K562 (cell line): ENCODE measurements at regions not wholly inside any gene's neighbourhood (a gene's known extent, or its start where the extent isn't known, plus 50 kb on each side); places are given as distances from the start of the nearest gene placed in this dataset.

ENCODE experiments used
- ATAC-seq: fragments of 200-7000 bp; cut with Tn5 transposase; 3 replicates; pipeline ENCODE4 v1.9.1; 2020; ENCODE audit warnings: moderate library complexity
- BruUV-seq: library from RNA; stranded (reverse); fragments of 400-500 nt; replicated peaks from 2 replicates; lab custom pipeline; 2021; lab: Mats Ljungman, UMichigan
- CTCF ChIA-PET: fragments of 300-600 bp; formaldehyde crosslinking; extraction: SDS; loops from one replicate; lab custom pipeline; 2021; ENCODE audit warnings: low intra/inter-chr PET ratio; lab: Yijun Ruan, JAX
- POLR2A ChIA-PET: fragments of 300-600, 350-650 bp; sonication (Branson Sonifier 250); formaldehyde crosslinking; extraction: SDS; loops from one replicate; lab custom pipeline; 2021; ENCODE audit warnings: antibody characterized with exemption, inconsistent platforms; lab: Yijun Ruan, JAX
- DNase-seq, 4 experiments: peaks; one replicate each; pipeline versions ENCODE4 v3.0.0 to v3.0.0-alpha.2; 2011 to 2018; ENCODE audit warnings: low spot score in 3 of 4, mixed read lengths in 3 of 4; ENCODE audit errors: extremely low read depth in 1 of 4
- FAIRE-seq: peaks from 2 replicates; lab custom pipeline; 2011; peaks lifted over from hg19 to GRCh38; lab: Jason Lieb, UNC
- H2AFZ ChIP-seq: 2 replicates; pipeline ENCODE4 v1.6.0; 2011; ENCODE audit warnings: low read depth, low read length, control low read depth, inconsistent platforms
- H3K27ac ChIP-seq: fragments of 200-600 bp; 3 replicates; pipeline ENCODE4 v1.8.0; 2011; ENCODE audit warnings: low read depth, mild to moderate bottlenecking, control low read depth, inconsistent platforms, low read length, moderate library complexity, mixed read lengths; ENCODE audit errors: extremely low read depth
- H3K27me3 ChIP-seq, 2 experiments: fragments of 300-600 bp in 1 of 2; 2 replicates in 1 of 2; 3 replicates in 1 of 2; pipeline versions ENCODE4 v1.6.0 to v1.8.0; 2011; ENCODE audit warnings: inconsistent platforms in 2 of 2, low read length in 2 of 2, mild to moderate bottlenecking in 1 of 2, mixed read lengths in 1 of 2, moderate library complexity in 1 of 2; ENCODE audit not compliant: control insufficient read depth in 2 of 2, insufficient read depth in 2 of 2
- H3K36me3 ChIP-seq: fragments of 300-600 bp; 3 replicates; pipeline ENCODE4 v1.8.0; 2011; ENCODE audit warnings: mild to moderate bottlenecking, low read length, inconsistent platforms; ENCODE audit not compliant: control insufficient read depth, insufficient read depth
- H3K4me1 ChIP-seq, 2 experiments: fragments of 200-600 bp in 1 of 2; replicated peaks in 1 of 2; 2 replicates in 1 of 2; 3 replicates in 1 of 2; pipeline versions ENCODE4 v1.5.1 to v1.8.0; 2011; ENCODE audit warnings: inconsistent platforms in 2 of 2, low read length in 2 of 2, mild to moderate bottlenecking in 1 of 2, mixed read lengths in 1 of 2, moderate library complexity in 1 of 2; ENCODE audit not compliant: control insufficient read depth in 2 of 2, insufficient read depth in 2 of 2
- H3K4me2 ChIP-seq: 2 replicates; pipeline ENCODE4 v1.6.1; 2011; ENCODE audit warnings: low read length, control low read depth, inconsistent platforms, mixed read lengths; ENCODE audit not compliant: insufficient read depth
- H3K4me3 ChIP-seq: fragments of 200-600 bp; sonication (generic), shearing (Covaris generic); 2 replicates; pipeline ENCODE4 v1.5.1; 2016; ENCODE audit warnings: control low read depth, inconsistent platforms
- H3K79me2 ChIP-seq: fragments of 200-600 bp; 3 replicates; pipeline ENCODE4 v1.8.0; 2011; ENCODE audit warnings: low read length, inconsistent platforms; ENCODE audit not compliant: control insufficient read depth, insufficient read depth
- H3K9ac ChIP-seq, 2 experiments: 2 replicates each; pipeline versions ENCODE4 v1.6.0 to v1.6.1; 2011; ENCODE audit warnings: low read depth in 2 of 2, low read length in 2 of 2, control low read depth in 1 of 2, inconsistent platforms in 1 of 2, mild to moderate bottlenecking in 1 of 2, mixed read lengths in 1 of 2; ENCODE audit not compliant: insufficient read depth in 1 of 2
- H3K9me1 ChIP-seq: one replicate; pipeline ENCODE4 v1.6.0; 2011; ENCODE audit warnings: inconsistent platforms, mild to moderate bottlenecking, low read length, moderate library complexity; ENCODE audit not compliant: control insufficient read depth, insufficient read depth
- H3K9me3 ChIP-seq: replicated peaks from 2 replicates; pipeline ENCODE4 v1.5.1; 2011; ENCODE audit warnings: low read depth, low read length, inconsistent platforms; ENCODE audit not compliant: control insufficient read depth, insufficient read depth
- H4K20me1 ChIP-seq: replicated peaks from 2 replicates; pipeline ENCODE4 v1.6.1; 2011; ENCODE audit warnings: low read length, inconsistent platforms, mixed read lengths; ENCODE audit not compliant: control insufficient read depth, insufficient read depth
- CC2D1A ChIP-seq: fragments of 450-650 bp; IDR thresholded peaks from 2 replicates; pipeline ENCODE4 v1.6.1; 2017; ENCODE audit warnings: mild to moderate bottlenecking
- SIN3B ChIP-seq: fragments of 450-650 bp; IDR thresholded peaks from 2 replicates; pipeline ENCODE4 v1.6.1; 2017; ENCODE audit warnings: low read depth, mild to moderate bottlenecking, moderate library complexity
- SRSF7 ChIP-seq: fragments of 200-400 bp; formaldehyde crosslinking; optimal IDR thresholded peaks from 2 replicates; pipeline ENCODE3; 2017; ENCODE audit warnings: mild to moderate bottlenecking, low read depth, low read length
- STAT5A ChIP-seq: IDR thresholded peaks from 2 replicates; pipeline ENCODE4 v1.6.1; 2012; ENCODE audit warnings: low read length, inconsistent platforms, borderline replicate concordance
- ZBED1 ChIP-seq: IDR thresholded peaks from 2 replicates; pipeline ENCODE4 v1.6.1; 2014
- ZNF324 ChIP-seq: fragments of 250-450 bp; sonication (Bioruptor Pico); IDR thresholded peaks from 2 replicates; pipeline ENCODE4 v1.4.0; 2020; ENCODE audit warnings: mild to moderate bottlenecking
- ZNF507 ChIP-seq: conservative IDR thresholded peaks from 2 replicates; pipeline ENCODE4 v1.6.1; 2017; ENCODE audit warnings: missing genetic modification characterization, missing compliant biosample characterization
- WGBS: fragments of 100-300 bp; shearing (Covaris generic); methylation state at CpG from one replicate; pipeline ENCODE4 v1.1.6; 2016; ENCODE audit warnings: low coverage, mixed read lengths; ENCODE audit not compliant: insufficient coverage; ENCODE audit errors: missing lambda C conversion rate; 5-methylcytosine and 5-hydroxymethylcytosine counted together
- in situ Hi-C: fragments of 300-500 bp; cut with MboI; formaldehyde crosslinking; loops from 4 replicates; pipeline ENCODE4 v1.15.0; 2018; ENCODE audit warnings: inconsistent platforms, mixed read lengths
- intact Hi-C: fragments of 100-400 bp; cut with micrococcal nuclease; formaldehyde crosslinking; loops from 2 replicates; pipeline ENCODE4 v1.14.2; 2022
- TF ChIP-seq, protein P1 (sequence below): fragments of 450-650 bp; formaldehyde crosslinking; IDR thresholded peaks from 2 replicates; pipeline ENCODE4 v1.4.0; 2022; ENCODE audit warnings: mild to moderate bottlenecking, moderate library complexity
- TF ChIP-seq, protein P2 (sequence below): fragments of 250-450 bp; sonication (Bioruptor Pico); IDR thresholded peaks from 2 replicates; pipeline ENCODE4 v1.8.0; 2021; ENCODE audit warnings: mild to moderate bottlenecking, moderate library complexity
- TF ChIP-seq, protein P3 (sequence below): fragments of 250-450 bp; sonication (Bioruptor Pico); IDR thresholded peaks from 2 replicates; pipeline ENCODE4 v1.4.0; 2020; ENCODE audit warnings: mild to moderate bottlenecking, moderate library complexity
- TF ChIP-seq, protein P4 (sequence below): fragments of 250-450 bp; sonication (Bioruptor Pico); IDR thresholded peaks from 2 replicates; pipeline ENCODE4 v1.8.0; 2022; ENCODE audit warnings: inconsistent platforms, mild to moderate bottlenecking, moderate library complexity, borderline replicate concordance
- TF ChIP-seq, protein P5 (sequence below): conservative IDR thresholded peaks from 2 replicates; pipeline ENCODE4 v1.6.1; 2011; ENCODE audit warnings: low read depth, mild to moderate bottlenecking, low read length; ENCODE audit not compliant: control insufficient read depth
- TF ChIP-seq, protein P6 (sequence below): sonication (generic); formaldehyde crosslinking; IDR thresholded peaks from 2 replicates; pipeline ENCODE4 v1.8.1; 2023; ENCODE audit warnings: mild to moderate bottlenecking, missing genetic modification reagents, moderate library complexity

DNA sequence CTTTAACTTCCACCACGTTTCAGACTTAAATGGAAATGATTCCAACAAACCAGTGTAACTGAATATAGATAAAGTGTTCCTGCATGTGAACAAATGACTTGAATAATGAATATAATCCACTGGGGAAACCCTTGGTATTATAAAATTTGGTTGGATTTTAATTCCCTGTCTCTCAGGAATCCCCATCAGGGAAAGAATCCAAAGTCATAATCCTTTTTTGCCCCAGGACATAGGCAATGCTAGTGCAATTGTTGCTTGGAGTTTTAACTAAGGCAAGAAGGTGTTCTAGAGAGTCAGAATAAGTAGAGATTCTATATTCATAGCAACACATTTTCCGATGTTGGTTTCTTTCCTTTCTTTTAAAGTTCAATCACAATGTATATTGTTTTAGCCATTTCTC is 1169.4 kb downstream of the GALC start:
- ATAC-seq (no peak), FAIRE-seq (no peak)
- no peaks in the 10 kb centered on the region for H3K36me3 ChIP-seq
- TF ChIP-seq CC2D1A (no peak), STAT5A (no peak), ZNF507 (no peak), SRSF7 (no peak), ZNF324 (CRISPR knock-in tag) (no peak), SIN3B (no peak), ZBED1 (no peak)
- TF ChIP-seq, protein P1, sequence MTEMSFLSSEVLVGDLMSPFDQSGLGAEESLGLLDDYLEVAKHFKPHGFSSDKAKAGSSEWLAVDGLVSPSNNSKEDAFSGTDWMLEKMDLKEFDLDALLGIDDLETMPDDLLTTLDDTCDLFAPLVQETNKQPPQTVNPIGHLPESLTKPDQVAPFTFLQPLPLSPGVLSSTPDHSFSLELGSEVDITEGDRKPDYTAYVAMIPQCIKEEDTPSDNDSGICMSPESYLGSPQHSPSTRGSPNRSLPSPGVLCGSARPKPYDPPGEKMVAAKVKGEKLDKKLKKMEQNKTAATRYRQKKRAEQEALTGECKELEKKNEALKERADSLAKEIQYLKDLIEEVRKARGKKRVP (CRISPR knock-in tag): no peak
- TF ChIP-seq, protein P2, sequence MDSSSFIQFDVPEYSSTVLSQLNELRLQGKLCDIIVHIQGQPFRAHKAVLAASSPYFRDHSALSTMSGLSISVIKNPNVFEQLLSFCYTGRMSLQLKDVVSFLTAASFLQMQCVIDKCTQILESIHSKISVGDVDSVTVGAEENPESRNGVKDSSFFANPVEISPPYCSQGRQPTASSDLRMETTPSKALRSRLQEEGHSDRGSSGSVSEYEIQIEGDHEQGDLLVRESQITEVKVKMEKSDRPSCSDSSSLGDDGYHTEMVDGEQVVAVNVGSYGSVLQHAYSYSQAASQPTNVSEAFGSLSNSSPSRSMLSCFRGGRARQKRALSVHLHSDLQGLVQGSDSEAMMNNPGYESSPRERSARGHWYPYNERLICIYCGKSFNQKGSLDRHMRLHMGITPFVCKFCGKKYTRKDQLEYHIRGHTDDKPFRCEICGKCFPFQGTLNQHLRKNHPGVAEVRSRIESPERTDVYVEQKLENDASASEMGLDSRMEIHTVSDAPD (CRISPR knock-in tag): no peak
- TF ChIP-seq, protein P3, sequence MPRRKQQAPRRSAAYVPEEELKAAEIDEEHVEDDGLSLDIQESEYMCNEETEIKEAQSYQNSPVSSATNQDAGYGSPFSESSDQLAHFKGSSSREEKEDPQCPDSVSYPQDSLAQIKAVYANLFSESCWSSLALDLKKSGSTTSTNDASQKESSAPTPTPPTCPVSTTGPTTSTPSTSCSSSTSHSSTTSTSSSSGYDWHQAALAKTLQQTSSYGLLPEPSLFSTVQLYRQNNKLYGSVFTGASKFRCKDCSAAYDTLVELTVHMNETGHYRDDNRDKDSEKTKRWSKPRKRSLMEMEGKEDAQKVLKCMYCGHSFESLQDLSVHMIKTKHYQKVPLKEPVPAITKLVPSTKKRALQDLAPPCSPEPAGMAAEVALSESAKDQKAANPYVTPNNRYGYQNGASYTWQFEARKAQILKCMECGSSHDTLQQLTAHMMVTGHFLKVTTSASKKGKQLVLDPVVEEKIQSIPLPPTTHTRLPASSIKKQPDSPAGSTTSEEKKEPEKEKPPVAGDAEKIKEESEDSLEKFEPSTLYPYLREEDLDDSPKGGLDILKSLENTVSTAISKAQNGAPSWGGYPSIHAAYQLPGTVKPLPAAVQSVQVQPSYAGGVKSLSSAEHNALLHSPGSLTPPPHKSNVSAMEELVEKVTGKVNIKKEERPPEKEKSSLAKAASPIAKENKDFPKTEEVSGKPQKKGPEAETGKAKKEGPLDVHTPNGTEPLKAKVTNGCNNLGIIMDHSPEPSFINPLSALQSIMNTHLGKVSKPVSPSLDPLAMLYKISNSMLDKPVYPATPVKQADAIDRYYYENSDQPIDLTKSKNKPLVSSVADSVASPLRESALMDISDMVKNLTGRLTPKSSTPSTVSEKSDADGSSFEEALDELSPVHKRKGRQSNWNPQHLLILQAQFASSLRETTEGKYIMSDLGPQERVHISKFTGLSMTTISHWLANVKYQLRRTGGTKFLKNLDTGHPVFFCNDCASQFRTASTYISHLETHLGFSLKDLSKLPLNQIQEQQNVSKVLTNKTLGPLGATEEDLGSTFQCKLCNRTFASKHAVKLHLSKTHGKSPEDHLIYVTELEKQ (CRISPR knock-in tag): no peak
- TF ChIP-seq, protein P4, sequence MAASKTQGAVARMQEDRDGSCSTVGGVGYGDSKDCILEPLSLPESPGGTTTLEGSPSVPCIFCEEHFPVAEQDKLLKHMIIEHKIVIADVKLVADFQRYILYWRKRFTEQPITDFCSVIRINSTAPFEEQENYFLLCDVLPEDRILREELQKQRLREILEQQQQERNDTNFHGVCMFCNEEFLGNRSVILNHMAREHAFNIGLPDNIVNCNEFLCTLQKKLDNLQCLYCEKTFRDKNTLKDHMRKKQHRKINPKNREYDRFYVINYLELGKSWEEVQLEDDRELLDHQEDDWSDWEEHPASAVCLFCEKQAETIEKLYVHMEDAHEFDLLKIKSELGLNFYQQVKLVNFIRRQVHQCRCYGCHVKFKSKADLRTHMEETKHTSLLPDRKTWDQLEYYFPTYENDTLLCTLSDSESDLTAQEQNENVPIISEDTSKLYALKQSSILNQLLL: no peak
- TF ChIP-seq, protein P5, sequence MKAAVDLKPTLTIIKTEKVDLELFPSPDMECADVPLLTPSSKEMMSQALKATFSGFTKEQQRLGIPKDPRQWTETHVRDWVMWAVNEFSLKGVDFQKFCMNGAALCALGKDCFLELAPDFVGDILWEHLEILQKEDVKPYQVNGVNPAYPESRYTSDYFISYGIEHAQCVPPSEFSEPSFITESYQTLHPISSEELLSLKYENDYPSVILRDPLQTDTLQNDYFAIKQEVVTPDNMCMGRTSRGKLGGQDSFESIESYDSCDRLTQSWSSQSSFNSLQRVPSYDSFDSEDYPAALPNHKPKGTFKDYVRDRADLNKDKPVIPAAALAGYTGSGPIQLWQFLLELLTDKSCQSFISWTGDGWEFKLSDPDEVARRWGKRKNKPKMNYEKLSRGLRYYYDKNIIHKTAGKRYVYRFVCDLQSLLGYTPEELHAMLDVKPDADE: no peak
- TF ChIP-seq, protein P6, sequence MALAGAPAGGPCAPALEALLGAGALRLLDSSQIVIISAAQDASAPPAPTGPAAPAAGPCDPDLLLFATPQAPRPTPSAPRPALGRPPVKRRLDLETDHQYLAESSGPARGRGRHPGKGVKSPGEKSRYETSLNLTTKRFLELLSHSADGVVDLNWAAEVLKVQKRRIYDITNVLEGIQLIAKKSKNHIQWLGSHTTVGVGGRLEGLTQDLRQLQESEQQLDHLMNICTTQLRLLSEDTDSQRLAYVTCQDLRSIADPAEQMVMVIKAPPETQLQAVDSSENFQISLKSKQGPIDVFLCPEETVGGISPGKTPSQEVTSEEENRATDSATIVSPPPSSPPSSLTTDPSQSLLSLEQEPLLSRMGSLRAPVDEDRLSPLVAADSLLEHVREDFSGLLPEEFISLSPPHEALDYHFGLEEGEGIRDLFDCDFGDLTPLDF: no peak

More for the DNA sequence above, 1169.4 kb downstream of the GALC start:
- H3K79me2 ChIP-seq: no peaks in the 10 kb centered on the region
- H3K27ac ChIP-seq: no peak overlapping the region
- in situ Hi-C loops (no loop called here), intact Hi-C loops (no loop called here)
- no peaks in the 10 kb centered on the region for H3K9me1 ChIP-seq
- no peaks in the 10 kb centered on the region for H3K27me3 ChIP-seq
- 0% methylated on average over 2 of the region's 2 CpGs for WGBS
- no TSS peak for BruUV-seq
- H4K20me1 ChIP-seq: no peaks in the 10 kb centered on the region
- no peaks in the 10 kb centered on the region for H3K4me1 ChIP-seq
- H2AFZ ChIP-seq: no peak overlapping the region
- no peak overlapping the region for H3K4me3 ChIP-seq
- DNase-seq: no peak
- no peaks in the 10 kb centered on the region for H3K9me3 ChIP-seq
- no peak overlapping the region for H3K9ac ChIP-seq
- ChIA-PET CTCF (no interaction called here), POLR2A (no interaction called here)
- no peak overlapping the region for H3K4me2 ChIP-seq
